Progenitor cell of endocrine pancreas (in vitro differentiated cells): ENCODE measurements at regions not wholly inside any gene's neighbourhood (a gene's known extent, or its start where the extent isn't known, plus 50 kb on each side); places are given as distances from the start of the nearest gene placed in this dataset.

Experiments
- DNase-seq: peaks from one replicate; pipeline ENCODE4 v3.0.0; 2021; ENCODE audit warnings: low spot score; ENCODE audit not compliant: unreplicated experiment
- H3K27ac Mint-ChIP-seq: 2 replicates; pipeline ENCODE4 v1.8.0; 2021; ENCODE audit warnings: mild to moderate bottlenecking, moderate library complexity, mixed read lengths
- H3K27me3 Mint-ChIP-seq: 2 replicates; pipeline ENCODE4 v1.8.0; 2021; ENCODE audit warnings: mixed read lengths
- H3K36me3 Mint-ChIP-seq: 2 replicates; pipeline ENCODE4 v1.8.0; 2022; ENCODE audit warnings: mixed read lengths; ENCODE audit not compliant: insufficient read depth
- H3K4me1 Mint-ChIP-seq: 2 replicates; pipeline ENCODE4 v1.8.0; 2021; ENCODE audit warnings: low read depth, mixed read lengths
- H3K4me3 Mint-ChIP-seq: 2 replicates; pipeline ENCODE4 v1.8.0; 2021; ENCODE audit warnings: low read depth, mild to moderate bottlenecking, moderate library complexity, mixed read lengths
- H3K9me3 Mint-ChIP-seq: 2 replicates; pipeline ENCODE4 v1.8.0; 2021; ENCODE audit warnings: low read depth, mixed read lengths
- CTCF ChIP-seq: fragments of 200-600 bp; sonication (generic); IDR thresholded peaks from one replicate; pipeline ENCODE4 v1.5.0; 2021; ENCODE audit warnings: antibody characterized with exemption, mild to moderate bottlenecking; ENCODE audit not compliant: unreplicated experiment

- no peaks in the 10 kb centered on the region for H3K36me3 Mint-ChIP-seq
- H3K4me3 Mint-ChIP-seq: no peak overlapping the region
- H3K4me1 Mint-ChIP-seq: no peaks in the 10 kb centered on the region
- no peak for TF ChIP-seq CTCF
- H3K27ac Mint-ChIP-seq: no peak overlapping the region
- H3K9me3 Mint-ChIP-seq: no peaks in the 10 kb centered on the region
- H3K27me3 Mint-ChIP-seq: no peaks in the 10 kb centered on the region
- no peak for DNase-seq
These were observed 74.3 kb upstream of the FAM216B start for GRCh38 chr13:42707048-42707447.

GRCh38 chr13:42707586-42707985, 73.8 kb upstream of the FAM216B start:
- no peak for DNase-seq
- Mint-ChIP-seq H3K36me3 (no peaks in the 10 kb centered on the region), H3K4me3 (no peak overlapping the region), H3K4me1 (no peaks in the 10 kb centered on the region), H3K9me3 (no peaks in the 10 kb centered on the region), H3K27ac (no peak overlapping the region), H3K27me3 (no peaks in the 10 kb centered on the region)
- no peak for TF ChIP-seq CTCF

- H3K4me3 Mint-ChIP-seq: no peak overlapping the region
- H3K27me3 Mint-ChIP-seq: no peaks in the 10 kb centered on the region
These were observed 73.0 kb upstream of the FAM216B start for GRCh38 chr13:42708391-42708790.

GRCh38 chr13:42709276-42709675, 72.1 kb upstream of the FAM216B start:
- H3K4me3 Mint-ChIP-seq: no peak overlapping the region
- no peak for DNase-seq
- H3K27ac Mint-ChIP-seq: no peak overlapping the region
- H3K27me3 Mint-ChIP-seq: no peaks in the 10 kb centered on the region
- no peak for TF ChIP-seq CTCF
- no peaks in the 10 kb centered on the region for H3K36me3 Mint-ChIP-seq
- H3K9me3 Mint-ChIP-seq: no peaks in the 10 kb centered on the region
- no peaks in the 10 kb centered on the region for H3K4me1 Mint-ChIP-seq

More at GRCh38 chr13:42708391-42708790, 73.0 kb upstream of the FAM216B start:
- TF ChIP-seq CTCF: no peak
- H3K4me1 Mint-ChIP-seq: no peaks in the 10 kb centered on the region
- no peak overlapping the region for H3K27ac Mint-ChIP-seq
- no peaks in the 10 kb centered on the region for H3K36me3 Mint-ChIP-seq
- DNase-seq: no peak
- H3K9me3 Mint-ChIP-seq: no peaks in the 10 kb centered on the region

- no peaks in the 10 kb centered on the region for H3K4me1 Mint-ChIP-seq
- no peaks in the 10 kb centered on the region for H3K36me3 Mint-ChIP-seq
- no peak for DNase-seq
- H3K27ac Mint-ChIP-seq: no peak overlapping the region
- H3K4me3 Mint-ChIP-seq: no peak overlapping the region
- no peaks in the 10 kb centered on the region for H3K9me3 Mint-ChIP-seq
- TF ChIP-seq CTCF: no peak
- H3K27me3 Mint-ChIP-seq: no peaks in the 10 kb centered on the region
These were observed 65.5 kb upstream of the FAM216B start for GRCh38 chr13:42715909-42716308.
